Sigmoid colon (tissue), 4 donors: ENCODE measurements at regions not wholly inside any gene's neighbourhood (a gene's known extent, or its start where the extent isn't known, plus 50 kb on each side); places are given as distances from the start of the nearest gene placed in this dataset.

ENCODE experiments used
- POLR2A ChIP-seq, 2 donors: fragments of 450-650 bp; IDR thresholded peaks; one replicate each; pipeline ENCODE4 v1.6.1; 2016; ENCODE audit warnings: antibody characterized with exemption in 2 of 2, mild to moderate bottlenecking in 2 of 2, moderate library complexity in 2 of 2
- POLR2AphosphoS5 ChIP-seq, 4 donors: sonication (generic); formaldehyde crosslinking; IDR thresholded peaks; one replicate each; pipeline ENCODE4 v1.6.1; 2017; ENCODE audit warnings: antibody characterized with exemption in 4 of 4

- TF ChIP-seq POLR2A (IDR thresholded peaks at IDR 0.05) (no peak), POLR2AphosphoS5 (IDR thresholded peaks at IDR 0.05) (no peak)
Measured at GRCh38 chr17:10888858-10889257, 51.0 kb upstream of the PIRT start.
